ENCODE measurements at regions not wholly inside any gene's neighbourhood (a gene's known extent, or its start where the extent isn't known, plus 50 kb on each side); places are given as distances from the start of the nearest gene placed in this dataset.

- TF ChIP-seq POU6F1 (CRISPR knock-in tag; IDR thresholded peaks at IDR 0.05; ENCODE audit: borderline replicate concordance, low read depth): no peak
- TF ChIP-seq ZC3H10 (CRISPR knock-in tag; IDR thresholded peaks at IDR 0.05): no peak
- TF ChIP-seq TCF4 (CRISPR knock-in tag; IDR thresholded peaks at IDR 0.05; ENCODE audit: borderline replicate concordance): no peak
- no peak for TF ChIP-seq TOX (CRISPR knock-in tag; IDR thresholded peaks at IDR 0.05; ENCODE audit: borderline replicate concordance)
- TF ChIP-seq ISL1 (CRISPR knock-in tag; IDR thresholded peaks at IDR 0.05): no peak
These were observed 163.9 kb downstream of the CRYBB2 start (continued) for GRCh38 chr22:25383278-25383820.

DNA sequence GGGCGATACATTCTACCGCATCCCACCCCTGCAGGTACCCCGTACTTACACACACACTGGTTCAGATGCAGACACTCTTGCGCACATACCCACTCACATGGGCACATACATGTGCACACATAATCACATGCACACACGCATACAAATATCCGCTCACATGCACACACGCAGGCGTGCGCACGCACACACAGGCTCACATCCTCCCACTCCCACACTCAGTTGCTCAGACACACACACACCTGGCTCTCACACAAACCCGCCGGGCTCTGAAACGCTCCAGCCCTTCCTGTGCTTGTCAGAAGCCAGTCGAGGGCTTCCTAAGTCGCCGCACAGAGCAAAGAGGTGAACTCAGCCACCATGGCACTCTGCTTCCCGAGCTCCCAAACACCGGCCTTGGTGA, 164.5 kb downstream of the CRYBB2 start:
- ATAC-seq: no peak
- TF ChIP-seq SNAI2 (CRISPR knock-in tag; IDR thresholded peaks at IDR 0.05): no peak
- no peak for TF ChIP-seq TOX (CRISPR knock-in tag; IDR thresholded peaks at IDR 0.05; ENCODE audit: borderline replicate concordance)
- TF ChIP-seq ZNF70 (CRISPR knock-in tag; IDR thresholded peaks at IDR 0.05): no peak
- no peak for TF ChIP-seq ESRRG (CRISPR knock-in tag; IDR thresholded peaks at IDR 0.05)
- TF ChIP-seq TCF4 (CRISPR knock-in tag; IDR thresholded peaks at IDR 0.05; ENCODE audit: borderline replicate concordance): no peak
- no peak for TF ChIP-seq RARB (CRISPR knock-in tag; IDR thresholded peaks at IDR 0.05)
- no peak for TF ChIP-seq ZNF8 (CRISPR knock-in tag; IDR thresholded peaks at IDR 0.05)
- TF ChIP-seq BACH2 (CRISPR knock-in tag; IDR thresholded peaks at IDR 0.05; ENCODE audit: borderline replicate concordance): no peak
- TF ChIP-seq ZC3H10 (CRISPR knock-in tag; IDR thresholded peaks at IDR 0.05): no peak
- TF ChIP-seq, protein P1, sequence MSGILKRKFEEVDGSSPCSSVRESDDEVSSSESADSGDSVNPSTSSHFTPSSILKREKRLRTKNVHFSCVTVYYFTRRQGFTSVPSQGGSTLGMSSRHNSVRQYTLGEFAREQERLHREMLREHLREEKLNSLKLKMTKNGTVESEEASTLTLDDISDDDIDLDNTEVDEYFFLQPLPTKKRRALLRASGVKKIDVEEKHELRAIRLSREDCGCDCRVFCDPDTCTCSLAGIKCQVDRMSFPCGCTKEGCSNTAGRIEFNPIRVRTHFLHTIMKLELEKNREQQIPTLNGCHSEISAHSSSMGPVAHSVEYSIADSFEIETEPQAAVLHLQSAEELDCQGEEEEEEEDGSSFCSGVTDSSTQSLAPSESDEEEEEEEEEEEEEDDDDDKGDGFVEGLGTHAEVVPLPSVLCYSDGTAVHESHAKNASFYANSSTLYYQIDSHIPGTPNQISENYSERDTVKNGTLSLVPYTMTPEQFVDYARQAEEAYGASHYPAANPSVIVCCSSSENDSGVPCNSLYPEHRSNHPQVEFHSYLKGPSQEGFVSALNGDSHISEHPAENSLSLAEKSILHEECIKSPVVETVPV (CRISPR knock-in tag; IDR thresholded peaks at IDR 0.05): no peak
- TF ChIP-seq TSHZ2 (CRISPR knock-in tag; IDR thresholded peaks at IDR 0.05): no peak
- TF ChIP-seq, protein P2, sequence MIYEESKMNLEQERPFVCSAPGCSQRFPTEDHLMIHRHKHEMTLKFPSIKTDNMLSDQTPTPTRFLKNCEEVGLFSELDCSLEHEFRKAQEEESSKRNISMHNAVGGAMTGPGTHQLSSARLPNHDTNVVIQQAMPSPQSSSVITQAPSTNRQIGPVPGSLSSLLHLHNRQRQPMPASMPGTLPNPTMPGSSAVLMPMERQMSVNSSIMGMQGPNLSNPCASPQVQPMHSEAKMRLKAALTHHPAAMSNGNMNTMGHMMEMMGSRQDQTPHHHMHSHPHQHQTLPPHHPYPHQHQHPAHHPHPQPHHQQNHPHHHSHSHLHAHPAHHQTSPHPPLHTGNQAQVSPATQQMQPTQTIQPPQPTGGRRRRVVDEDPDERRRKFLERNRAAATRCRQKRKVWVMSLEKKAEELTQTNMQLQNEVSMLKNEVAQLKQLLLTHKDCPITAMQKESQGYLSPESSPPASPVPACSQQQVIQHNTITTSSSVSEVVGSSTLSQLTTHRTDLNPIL (CRISPR knock-in tag; IDR thresholded peaks at IDR 0.05; ENCODE audit: low read depth): no peak
- no peak for TF ChIP-seq ISL1 (CRISPR knock-in tag; IDR thresholded peaks at IDR 0.05)
- TF ChIP-seq ARNTL (CRISPR knock-in tag; IDR thresholded peaks at IDR 0.05; ENCODE audit: borderline replicate concordance, low read depth): no peak
- no peak for TF ChIP-seq PPARA (CRISPR knock-in tag; IDR thresholded peaks at IDR 0.05; ENCODE audit: borderline replicate concordance)

- TF ChIP-seq, protein P2 (CRISPR knock-in tag; IDR thresholded peaks at IDR 0.05; ENCODE audit: low read depth): no peak
- no peak for TF ChIP-seq ARNTL (CRISPR knock-in tag; IDR thresholded peaks at IDR 0.05; ENCODE audit: borderline replicate concordance, low read depth)
- TF ChIP-seq ZFP3 (CRISPR knock-in tag; IDR thresholded peaks at IDR 0.05): no peak
- TF ChIP-seq CSDC2 (CRISPR knock-in tag; IDR thresholded peaks at IDR 0.05): no peak
- no peak for TF ChIP-seq OSR1 (CRISPR knock-in tag; IDR thresholded peaks at IDR 0.05)
- TF ChIP-seq ZNF565 (CRISPR knock-in tag; conservative IDR thresholded peaks at IDR 0.05; ENCODE audit: low read depth): no peak
- TF ChIP-seq ZFP30 (CRISPR knock-in tag; IDR thresholded peaks at IDR 0.05): no peak
- no peak for TF ChIP-seq PPARA (CRISPR knock-in tag; IDR thresholded peaks at IDR 0.05; ENCODE audit: borderline replicate concordance)
- no peak for TF ChIP-seq POU6F1 (CRISPR knock-in tag; IDR thresholded peaks at IDR 0.05; ENCODE audit: borderline replicate concordance, low read depth)
- TF ChIP-seq ZNF70 (CRISPR knock-in tag; IDR thresholded peaks at IDR 0.05): no peak
- ATAC-seq: no peak
These were observed 167.1 kb downstream of the CRYBB2 start for GRCh38 chr22:25386538-25386884.
